Peyer's patch (tissue), 4 donors: ENCODE measurements at regions not wholly inside any gene's neighbourhood (a gene's known extent, or its start where the extent isn't known, plus 50 kb on each side); places are given as distances from the start of the nearest gene placed in this dataset.

Source experiments
- DNase-seq, 3 donors: peaks; one replicate each; pipeline ENCODE4 v3.0.0-alpha.2; 2017 to 2019
- H3K27ac ChIP-seq, 4 donors: fragments of 200-600 bp; sonication (generic); one replicate each; pipeline ENCODE4 v1.5.1; 2016 to 2019
- H3K27me3 ChIP-seq, 2 donors: fragments of 200-600 bp; sonication (generic); one replicate each; pipeline ENCODE4 v1.5.1; 2019
- H3K36me3 ChIP-seq, 3 donors: fragments of 200-600 bp; sonication (generic); one replicate each; pipeline ENCODE4 v1.5.1; 2016 to 2019
- H3K4me1 ChIP-seq, 4 donors: fragments of 200-600 bp; sonication (generic); one replicate each; pipeline ENCODE4 v1.5.1; 2016 to 2019
- H3K4me3 ChIP-seq, 4 donors: fragments of 200-600 bp; sonication (generic); 1 replicate in 3 of 4; 2 replicates in 1 of 4; pipeline ENCODE4 v1.5.1; 2016 to 2019; ENCODE audit warnings: mild to moderate bottlenecking in 1 of 4
- H3K9me3 ChIP-seq, 4 donors: fragments of 200-600 bp; sonication (generic); one replicate each; pipeline ENCODE4 v1.5.1; 2016 to 2019; ENCODE audit warnings: mild to moderate bottlenecking in 1 of 4
- POLR2A ChIP-seq, 2 donors: fragments of 450-650 bp; IDR thresholded peaks; one replicate each; pipeline ENCODE4 v1.5.1; 2017; ENCODE audit warnings: antibody characterized with exemption in 2 of 2, mild to moderate bottlenecking in 2 of 2, moderate library complexity in 2 of 2
- TF ChIP-seq, protein P1 (sequence below), 6 experiments: fragments of 450-650 bp in 4 of 6; fragments of 200-600 bp in 2 of 6; sonication (generic) in 1 of 6; IDR thresholded peaks; one replicate each; pipeline ENCODE4 v1.5.1; 2017 to 2019; ENCODE audit warnings: antibody characterized with exemption in 6 of 6, mild to moderate bottlenecking in 3 of 6, moderate library complexity in 1 of 6

DNA sequence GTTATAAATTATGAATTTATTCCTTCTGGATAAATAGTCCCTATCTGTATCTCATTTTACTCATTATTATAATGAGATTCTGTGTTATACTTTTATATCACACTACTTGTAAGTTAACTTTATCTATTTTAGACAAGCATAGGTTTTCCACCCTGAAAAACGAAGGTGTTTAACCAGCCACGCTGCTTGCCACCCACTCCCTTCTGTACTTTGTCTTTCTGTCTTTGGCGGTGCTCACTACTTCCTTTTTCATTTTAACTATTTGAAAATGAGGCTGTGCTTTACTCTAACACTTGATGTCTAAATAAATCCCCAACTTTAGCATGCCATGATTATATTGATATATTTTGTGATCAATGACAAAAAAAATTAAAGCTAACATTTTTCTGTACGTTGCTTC, 952.9 kb downstream of the DNAJB9 start:
- no peak for DNase-seq
- Histone ChIP-seq H3K4me3 (no peak overlapping the region), H3K27ac (no peak overlapping the region), H3K4me1 (no peaks in the 10 kb centered on the region), H3K36me3 (no peaks in the 10 kb centered on the region), H3K27me3 (no peaks in the 10 kb centered on the region), H3K9me3 (no peaks in the 10 kb centered on the region)
- TF ChIP-seq, protein P1, sequence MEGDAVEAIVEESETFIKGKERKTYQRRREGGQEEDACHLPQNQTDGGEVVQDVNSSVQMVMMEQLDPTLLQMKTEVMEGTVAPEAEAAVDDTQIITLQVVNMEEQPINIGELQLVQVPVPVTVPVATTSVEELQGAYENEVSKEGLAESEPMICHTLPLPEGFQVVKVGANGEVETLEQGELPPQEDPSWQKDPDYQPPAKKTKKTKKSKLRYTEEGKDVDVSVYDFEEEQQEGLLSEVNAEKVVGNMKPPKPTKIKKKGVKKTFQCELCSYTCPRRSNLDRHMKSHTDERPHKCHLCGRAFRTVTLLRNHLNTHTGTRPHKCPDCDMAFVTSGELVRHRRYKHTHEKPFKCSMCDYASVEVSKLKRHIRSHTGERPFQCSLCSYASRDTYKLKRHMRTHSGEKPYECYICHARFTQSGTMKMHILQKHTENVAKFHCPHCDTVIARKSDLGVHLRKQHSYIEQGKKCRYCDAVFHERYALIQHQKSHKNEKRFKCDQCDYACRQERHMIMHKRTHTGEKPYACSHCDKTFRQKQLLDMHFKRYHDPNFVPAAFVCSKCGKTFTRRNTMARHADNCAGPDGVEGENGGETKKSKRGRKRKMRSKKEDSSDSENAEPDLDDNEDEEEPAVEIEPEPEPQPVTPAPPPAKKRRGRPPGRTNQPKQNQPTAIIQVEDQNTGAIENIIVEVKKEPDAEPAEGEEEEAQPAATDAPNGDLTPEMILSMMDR (IDR thresholded peaks at IDR 0.05): no peak
- no peak for TF ChIP-seq POLR2A (IDR thresholded peaks at IDR 0.05)

DNA sequence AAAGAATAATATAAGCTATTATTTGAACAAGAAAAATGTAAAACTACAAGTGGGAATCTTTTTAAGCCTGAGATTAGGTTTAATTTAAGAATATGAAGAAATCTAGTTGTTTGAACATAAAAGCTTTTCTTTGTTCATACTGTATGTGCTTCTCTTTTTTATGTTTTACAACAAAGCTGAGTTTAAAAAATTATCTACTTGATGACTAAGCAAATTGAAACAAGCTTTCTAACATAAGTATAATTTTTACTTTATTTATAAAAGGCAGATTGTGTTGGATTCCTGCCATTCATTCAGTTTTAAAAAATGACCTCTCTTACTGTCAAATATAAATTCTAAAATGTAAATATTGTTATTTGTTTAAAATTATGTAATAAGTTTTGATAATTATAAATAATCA, 958.2 kb downstream of the DNAJB9 start:
- Histone ChIP-seq H3K27me3 (no peaks in the 10 kb centered on the region), H3K4me1 (no peaks in the 10 kb centered on the region), H3K27ac (no peak overlapping the region), H3K36me3 (no peaks in the 10 kb centered on the region), H3K9me3 (no peaks in the 10 kb centered on the region), H3K4me3 (no peak overlapping the region)
- no peak for TF ChIP-seq POLR2A (IDR thresholded peaks at IDR 0.05)
- TF ChIP-seq, protein P1 (IDR thresholded peaks at IDR 0.05): no peak
- no peak for DNase-seq

DNA sequence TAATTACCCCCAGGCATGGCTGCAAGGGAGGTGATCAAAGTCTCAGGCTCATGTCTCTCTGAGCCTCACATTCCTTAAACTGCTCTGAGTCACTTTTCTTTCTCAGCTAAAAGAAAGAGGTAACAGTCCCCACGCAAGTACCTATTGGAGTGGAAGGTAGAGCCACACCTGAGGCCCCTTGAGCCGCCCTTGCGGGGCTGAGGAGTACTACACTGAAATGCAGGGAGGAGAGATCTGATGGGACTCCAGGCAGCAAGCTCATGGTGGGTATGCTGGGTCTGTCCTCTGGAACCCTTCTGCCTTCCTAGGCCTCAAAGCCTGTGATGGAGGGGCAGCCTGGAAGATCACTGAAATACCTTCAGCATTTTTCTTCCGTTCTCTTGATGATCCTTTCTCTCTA, 960.0 kb downstream of the DNAJB9 start:
- Histone ChIP-seq H3K27ac (no peak overlapping the region), H3K4me3 (no peak overlapping the region), H3K27me3 (no peaks in the 10 kb centered on the region), H3K9me3 (no peaks in the 10 kb centered on the region), H3K4me1 (no peaks in the 10 kb centered on the region), H3K36me3 (no peaks in the 10 kb centered on the region)
- TF ChIP-seq, protein P1 (IDR thresholded peaks at IDR 0.05): no peak
- no peak for TF ChIP-seq POLR2A (IDR thresholded peaks at IDR 0.05)
- DNase-seq: no peak

DNA sequence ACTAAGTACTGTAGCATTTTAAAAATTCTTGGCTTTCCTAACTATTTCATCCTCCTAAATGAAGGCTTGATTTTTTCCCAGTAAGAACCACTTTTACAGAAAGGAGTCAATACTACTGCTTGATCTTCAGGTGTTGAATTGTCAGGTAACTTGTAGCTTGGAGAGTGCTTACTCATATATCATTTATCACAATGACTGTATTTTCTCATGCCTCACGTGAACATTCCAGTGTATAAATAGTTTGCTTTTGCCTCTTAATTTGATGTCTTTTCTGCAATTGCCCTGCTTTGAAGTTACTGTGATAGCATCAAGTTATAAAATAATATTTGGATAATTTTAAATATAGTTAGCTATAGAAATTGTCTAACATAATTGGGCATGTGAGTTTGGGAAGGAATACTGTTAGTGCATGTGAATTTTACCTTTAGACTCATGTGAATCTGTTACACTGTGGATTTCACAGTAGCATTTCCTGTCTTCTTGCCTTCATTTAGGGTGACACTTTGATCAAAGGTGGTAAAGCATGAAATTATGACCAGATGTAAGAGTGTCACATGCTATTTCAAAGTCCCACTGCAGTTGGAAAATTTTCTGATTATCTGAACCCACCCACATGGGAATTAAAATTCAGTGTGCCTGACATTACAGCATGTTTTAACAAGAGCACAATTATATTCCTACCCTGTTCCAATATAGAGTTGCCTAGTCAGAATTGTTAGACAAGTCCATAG, 962.8 kb downstream of the DNAJB9 start:
- DNase-seq: no peak
- no peaks in the 10 kb centered on the region for H3K9me3 ChIP-seq
- no peak overlapping the region for H3K27ac ChIP-seq
- H3K36me3 ChIP-seq: no peaks in the 10 kb centered on the region
- no peak overlapping the region for H3K4me3 ChIP-seq
- TF ChIP-seq, protein P1 (IDR thresholded peaks at IDR 0.05): no peak
- TF ChIP-seq POLR2A (IDR thresholded peaks at IDR 0.05): no peak
- no peaks in the 10 kb centered on the region for H3K27me3 ChIP-seq
- H3K4me1 ChIP-seq: no peaks in the 10 kb centered on the region

DNA sequence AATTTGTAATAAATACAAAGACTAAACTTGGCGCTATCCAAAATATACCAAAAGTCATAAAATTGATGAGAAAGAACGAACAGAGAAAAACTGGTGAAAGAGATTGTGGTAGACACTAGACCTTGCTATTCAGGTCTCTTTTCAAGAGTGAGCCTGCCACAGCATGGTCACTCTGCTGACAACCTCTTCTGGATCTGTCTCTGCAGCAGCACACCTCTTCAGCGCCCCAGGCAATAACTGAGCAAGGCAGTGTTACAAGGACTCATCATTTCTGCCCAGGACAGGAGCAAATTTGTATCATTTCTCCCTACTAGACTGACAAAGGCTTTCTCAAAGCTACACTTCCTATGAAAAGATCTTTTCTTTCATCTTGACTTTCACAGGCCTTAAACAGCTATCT, 976.0 kb downstream of the DNAJB9 start:
- H3K9me3 ChIP-seq: no peaks in the 10 kb centered on the region

More for the DNA sequence above, 976.0 kb downstream of the DNAJB9 start:
- no peaks in the 10 kb centered on the region for H3K36me3 ChIP-seq
- no peaks in the 10 kb centered on the region for H3K27me3 ChIP-seq
- H3K4me3 ChIP-seq: no peak overlapping the region
- no peak for DNase-seq
- no peak overlapping the region for H3K27ac ChIP-seq
- no peaks in the 10 kb centered on the region for H3K4me1 ChIP-seq
- TF ChIP-seq, protein P1 (IDR thresholded peaks at IDR 0.05): no peak
- no peak for TF ChIP-seq POLR2A (IDR thresholded peaks at IDR 0.05)
